ENCODE measurements at regions not wholly inside any gene's neighbourhood (a gene's known extent, or its start where the extent isn't known, plus 50 kb on each side); places are given as distances from the start of the nearest gene placed in this dataset.
A peak's percentile ranks its signal among the peaks of the same experiment; 100 is the strongest.

- H3K4me3 Mint-ChIP-seq (ENCODE audit: unreplicated experiment) = no peak overlapping the region
- peaks cover 10% of the 10 kb centered on the region for H3K4me1 Mint-ChIP-seq (ENCODE audit: low read depth, unreplicated experiment)
- FAIRE-seq = no peak
- Histone ChIP-seq H3K27me3 (ENCODE audit: insufficient read depth, low read length) (no peaks in the 10 kb centered on the region), H3K9ac (ENCODE audit: low read length) (no peak overlapping the region), H4K20me1 (ENCODE audit: insufficient read depth, low read length) (no peaks in the 10 kb centered on the region), H3K79me2 (ENCODE audit: insufficient read depth, low read length) (no peaks in the 10 kb centered on the region), H2AFZ (ENCODE audit: low read depth, low read length) (no peak overlapping the region), H3K36me3 (ENCODE audit: insufficient read depth, low read length) (no peaks in the 10 kb centered on the region), H3K9me3 (ENCODE audit: insufficient read depth, low read depth, low read length) (no peaks in the 10 kb centered on the region), H3K4me3 (ENCODE audit: insufficient read depth, low read depth, low read length) (no peak overlapping the region), H3K4me2 (ENCODE audit: low read length) (peak overlapping the region; percentile 7), H3K4me1 (ENCODE audit: insufficient read depth, low read length) (peaks cover 37% of the 10 kb centered on the region), H3K27ac (ENCODE audit: low read depth, low read length) (peak overlapping the region; percentile 13)
- H3K9me3 Mint-ChIP-seq (ENCODE audit: unreplicated experiment) = no peaks in the 10 kb centered on the region
- TF ChIP-seq EZH2 (IDR thresholded peaks at IDR 0.05; ENCODE audit: insufficient read depth, low read length) (no peak), CTCF (IDR thresholded peaks at IDR 0.05; ENCODE audit: insufficient read depth, low read depth, low read length) (no peak)
- peaks cover 7% of the 10 kb centered on the region for H3K27me3 Mint-ChIP-seq (ENCODE audit: low read depth, unreplicated experiment)
- peak; percentile 23 for DNase-seq (ENCODE audit: low read depth)
- no peak overlapping the region for H3K27ac Mint-ChIP-seq (ENCODE audit: unreplicated experiment)
- no peaks in the 10 kb centered on the region for H3K36me3 Mint-ChIP-seq (ENCODE audit: low read depth, unreplicated experiment)
These were observed 74.6 kb upstream of the CD93 start for GRCh38 chr20:23160536-23161243.

- peak overlapping the region; percentile 11 for H3K4me2 ChIP-seq (ENCODE audit: low read length)
- peak; percentile 36 for DNase-seq (ENCODE audit: low read depth)
These were observed 73.8 kb upstream of the CD93 start for GRCh38 chr20:23159947-23160318.

More at GRCh38 chr20:23159947-23160318, 73.8 kb upstream of the CD93 start:
- Histone ChIP-seq H3K36me3 (ENCODE audit: insufficient read depth, low read length) (no peaks in the 10 kb centered on the region), H3K27me3 (ENCODE audit: insufficient read depth, low read length) (no peaks in the 10 kb centered on the region), H3K9ac (ENCODE audit: low read length) (no peak overlapping the region), H4K20me1 (ENCODE audit: insufficient read depth, low read length) (no peaks in the 10 kb centered on the region), H3K79me2 (ENCODE audit: insufficient read depth, low read length) (no peaks in the 10 kb centered on the region), H3K9me3 (ENCODE audit: insufficient read depth, low read depth, low read length) (no peaks in the 10 kb centered on the region), H3K27ac (ENCODE audit: low read depth, low read length) (no peak overlapping the region), H2AFZ (ENCODE audit: low read depth, low read length) (no peak overlapping the region), H3K4me3 (ENCODE audit: insufficient read depth, low read depth, low read length) (no peak overlapping the region), H3K4me1 (ENCODE audit: insufficient read depth, low read length) (peaks cover 37% of the 10 kb centered on the region)
- TF ChIP-seq CTCF (IDR thresholded peaks at IDR 0.05; ENCODE audit: insufficient read depth, low read depth, low read length) (no peak), EZH2 (IDR thresholded peaks at IDR 0.05; ENCODE audit: insufficient read depth, low read length) (no peak)
- H3K4me1 Mint-ChIP-seq (ENCODE audit: low read depth, unreplicated experiment) = peaks cover 14% of the 10 kb centered on the region
- H3K9me3 Mint-ChIP-seq (ENCODE audit: unreplicated experiment) = no peaks in the 10 kb centered on the region
- no peak for FAIRE-seq
- H3K4me3 Mint-ChIP-seq (ENCODE audit: unreplicated experiment) = no peak overlapping the region
- peaks cover 2% of the 10 kb centered on the region for H3K27me3 Mint-ChIP-seq (ENCODE audit: low read depth, unreplicated experiment)
- no peak overlapping the region for H3K27ac Mint-ChIP-seq (ENCODE audit: unreplicated experiment)
- no peaks in the 10 kb centered on the region for H3K36me3 Mint-ChIP-seq (ENCODE audit: low read depth, unreplicated experiment)
